ENCODE measurements at regions not wholly inside any gene's neighbourhood (a gene's known extent, or its start where the extent isn't known, plus 50 kb on each side); places are given as distances from the start of the nearest gene placed in this dataset.

DNA sequence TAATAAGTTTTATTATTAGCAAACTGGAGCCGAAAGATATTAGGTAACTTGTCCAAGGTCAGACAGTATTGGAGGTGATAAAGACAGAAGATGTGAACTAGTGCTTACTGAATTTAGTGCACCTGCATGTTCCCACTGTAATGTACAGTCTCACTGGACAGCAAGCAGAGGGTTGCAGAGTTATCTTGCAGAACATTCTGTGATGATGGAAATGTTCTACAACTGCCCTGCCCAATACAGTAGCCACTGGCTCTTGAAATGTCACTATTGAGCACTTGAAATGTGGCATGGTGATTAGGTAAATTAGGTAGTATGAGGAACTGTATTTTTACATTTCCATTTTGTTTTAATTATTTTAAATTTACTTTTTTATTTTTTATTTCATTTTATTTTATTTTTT is 356.6 kb downstream of the EPHA4 start:
- 24 to 36% methylated on average over 1 of the region's 1 CpG for WGBS, 2 donors
- intact Hi-C loops (cut with DNase I) = no loop called here

DNA sequence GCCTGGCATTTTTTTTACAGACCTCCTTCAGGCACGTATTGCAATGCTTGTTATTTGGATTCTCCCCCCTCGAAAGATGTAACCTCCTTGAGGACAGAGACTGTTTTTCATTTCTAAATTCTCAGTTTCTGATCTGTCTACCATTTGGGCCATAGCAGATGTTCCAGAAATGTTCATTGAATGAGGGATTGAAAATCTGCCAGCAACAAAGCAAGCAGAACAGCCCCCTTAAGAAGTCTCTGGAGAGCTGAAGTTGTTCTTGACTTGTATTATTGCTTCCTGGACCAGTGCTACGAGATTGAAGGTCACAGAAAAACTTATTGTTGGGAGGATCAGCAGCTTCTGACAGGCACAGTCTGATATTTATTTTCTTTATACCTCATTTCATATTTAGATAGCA is 355.5 kb downstream of the EPHA4 start:
- TF ChIP-seq POLR2A (IDR thresholded peaks at IDR 0.05) = no peak
- TF ChIP-seq, protein P1, sequence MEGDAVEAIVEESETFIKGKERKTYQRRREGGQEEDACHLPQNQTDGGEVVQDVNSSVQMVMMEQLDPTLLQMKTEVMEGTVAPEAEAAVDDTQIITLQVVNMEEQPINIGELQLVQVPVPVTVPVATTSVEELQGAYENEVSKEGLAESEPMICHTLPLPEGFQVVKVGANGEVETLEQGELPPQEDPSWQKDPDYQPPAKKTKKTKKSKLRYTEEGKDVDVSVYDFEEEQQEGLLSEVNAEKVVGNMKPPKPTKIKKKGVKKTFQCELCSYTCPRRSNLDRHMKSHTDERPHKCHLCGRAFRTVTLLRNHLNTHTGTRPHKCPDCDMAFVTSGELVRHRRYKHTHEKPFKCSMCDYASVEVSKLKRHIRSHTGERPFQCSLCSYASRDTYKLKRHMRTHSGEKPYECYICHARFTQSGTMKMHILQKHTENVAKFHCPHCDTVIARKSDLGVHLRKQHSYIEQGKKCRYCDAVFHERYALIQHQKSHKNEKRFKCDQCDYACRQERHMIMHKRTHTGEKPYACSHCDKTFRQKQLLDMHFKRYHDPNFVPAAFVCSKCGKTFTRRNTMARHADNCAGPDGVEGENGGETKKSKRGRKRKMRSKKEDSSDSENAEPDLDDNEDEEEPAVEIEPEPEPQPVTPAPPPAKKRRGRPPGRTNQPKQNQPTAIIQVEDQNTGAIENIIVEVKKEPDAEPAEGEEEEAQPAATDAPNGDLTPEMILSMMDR (IDR thresholded peaks at IDR 0.05) = no peak
- no peak for ATAC-seq
- DNase-seq = no peak
- H3K4me3 ChIP-seq = no peak overlapping the region
- no peaks in the 10 kb centered on the region for H3K36me3 ChIP-seq (replicated peaks in 1 of 2; ENCODE audit: insufficient read depth in 1 of 2, low read depth in 2 of 2)
- no peaks in the 10 kb centered on the region for H3K9me3 ChIP-seq
- WGBS, 2 donors = 35 to 58% methylated on average over 3 of the region's 3 CpGs
- H3K27me3 ChIP-seq = no peaks in the 10 kb centered on the region
- intact Hi-C loops (cut with DNase I) = no loop called here
- H3K4me1 ChIP-seq = no peaks in the 10 kb centered on the region
- H3K27ac ChIP-seq = no peak overlapping the region

More for the DNA sequence above, 356.6 kb downstream of the EPHA4 start:
- H3K4me3 ChIP-seq = no peak overlapping the region
- H3K36me3 ChIP-seq (replicated peaks in 1 of 2; ENCODE audit: insufficient read depth in 1 of 2, low read depth in 2 of 2) = no peaks in the 10 kb centered on the region
- DNase-seq (no peak), ATAC-seq (no peak)
- TF ChIP-seq, protein P1 (IDR thresholded peaks at IDR 0.05) = no peak
- no peak for TF ChIP-seq POLR2A (IDR thresholded peaks at IDR 0.05)
- no peak overlapping the region for H3K27ac ChIP-seq
- no peaks in the 10 kb centered on the region for H3K9me3 ChIP-seq
- H3K4me1 ChIP-seq = no peaks in the 10 kb centered on the region
- no peaks in the 10 kb centered on the region for H3K27me3 ChIP-seq

DNA sequence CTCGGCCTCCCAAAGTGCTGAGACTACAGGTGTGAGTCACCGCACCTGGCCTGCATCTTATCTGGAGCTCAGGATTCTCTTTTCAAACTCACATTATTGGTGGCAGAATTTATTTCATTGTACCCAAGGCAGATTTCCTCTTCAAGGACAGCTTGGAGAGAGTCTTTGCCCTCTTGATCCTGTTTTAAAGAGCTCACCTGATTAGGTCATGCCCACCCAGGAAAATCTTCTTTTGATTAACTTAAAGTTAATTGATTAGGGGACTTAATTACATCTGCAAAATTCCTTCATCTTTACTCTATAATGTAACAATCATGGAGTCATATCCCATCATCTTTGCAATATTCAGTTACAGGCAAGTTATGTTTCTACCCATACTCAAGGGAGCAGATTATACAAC is 346.4 kb downstream of the EPHA4 start:
- Histone ChIP-seq H3K4me1 (no peaks in the 10 kb centered on the region), H3K36me3 (replicated peaks in 1 of 2; ENCODE audit: insufficient read depth in 1 of 2, low read depth in 2 of 2) (no peaks in the 10 kb centered on the region), H3K27me3 (no peaks in the 10 kb centered on the region), H3K4me3 (no peak overlapping the region), H3K27ac (no peak overlapping the region), H3K9me3 (no peaks in the 10 kb centered on the region)
- ATAC-seq (no peak), DNase-seq (no peak)
- TF ChIP-seq, protein P1 (IDR thresholded peaks at IDR 0.05) = no peak
- no peak for TF ChIP-seq POLR2A (IDR thresholded peaks at IDR 0.05)
- WGBS, 2 donors = 81 to 86% methylated on average over 2 of the region's 2 CpGs
- intact Hi-C loops (cut with DNase I) = no loop called here

DNA sequence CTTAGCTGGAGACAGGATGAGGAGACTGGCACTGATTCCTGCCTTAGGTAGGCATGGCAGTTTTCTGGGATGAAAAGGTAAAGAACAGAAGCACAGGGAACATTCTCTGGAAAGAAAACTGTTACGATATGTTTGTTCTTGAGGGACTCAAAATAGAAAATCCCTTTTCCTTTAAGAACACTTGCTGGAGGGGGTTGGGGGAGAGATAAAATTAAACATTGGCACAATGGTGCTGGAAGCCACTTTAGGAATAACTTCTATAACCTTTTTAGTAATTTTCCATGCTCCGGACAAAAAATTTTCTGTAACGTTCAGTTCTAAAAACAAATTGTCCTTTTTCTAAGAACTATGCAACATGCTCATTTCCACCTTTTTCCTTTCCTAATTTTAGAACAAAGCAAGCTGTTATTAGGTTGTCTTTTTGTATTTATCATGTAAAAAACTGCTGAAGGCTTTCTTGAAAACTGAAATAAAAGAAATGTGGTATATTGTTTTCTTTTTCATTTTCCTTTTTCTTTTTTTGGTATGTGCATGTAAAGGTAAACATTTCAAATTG is 343.8 kb downstream of the EPHA4 start:
- no peaks in the 10 kb centered on the region for H3K9me3 ChIP-seq
- ATAC-seq (no peak), DNase-seq (no peak)
- intact Hi-C loops (cut with DNase I) = no loop called here
- no peak overlapping the region for H3K4me3 ChIP-seq
- H3K36me3 ChIP-seq (replicated peaks in 1 of 2; ENCODE audit: insufficient read depth in 1 of 2, low read depth in 2 of 2) = no peaks in the 10 kb centered on the region
- no peak overlapping the region for H3K27ac ChIP-seq
- H3K27me3 ChIP-seq = no peaks in the 10 kb centered on the region
- TF ChIP-seq POLR2A (IDR thresholded peaks at IDR 0.05) = no peak
- TF ChIP-seq, protein P1 (IDR thresholded peaks at IDR 0.05) = no peak
- H3K4me1 ChIP-seq = no peaks in the 10 kb centered on the region
- WGBS, 2 donors = 68 to 74% methylated on average over 3 of the region's 3 CpGs

DNA sequence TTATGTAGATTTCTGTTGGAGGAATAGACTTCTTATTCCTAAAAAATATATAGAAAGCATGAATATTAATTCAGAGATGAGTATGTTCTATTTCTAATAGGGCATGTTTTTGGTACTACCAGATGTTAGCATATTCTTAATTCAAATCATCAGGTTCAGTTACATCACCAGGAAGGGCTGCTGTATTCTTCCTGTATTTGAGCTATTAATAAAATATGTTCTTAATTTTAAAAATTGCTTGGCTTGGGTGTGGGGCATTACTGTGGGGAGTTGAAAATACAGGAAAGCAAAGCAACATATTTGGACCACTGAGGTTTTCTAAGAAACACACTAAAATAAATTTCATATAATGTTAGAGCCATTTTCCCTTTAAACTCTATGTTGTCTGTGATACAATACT is 343.0 kb downstream of the EPHA4 start:
- no peaks in the 10 kb centered on the region for H3K36me3 ChIP-seq (replicated peaks in 1 of 2; ENCODE audit: insufficient read depth in 1 of 2, low read depth in 2 of 2)
- no peaks in the 10 kb centered on the region for H3K27me3 ChIP-seq
- H3K4me1 ChIP-seq = no peaks in the 10 kb centered on the region
- H3K4me3 ChIP-seq = no peak overlapping the region
- intact Hi-C loops (cut with DNase I) = no loop called here
- DNase-seq (no peak), ATAC-seq (no peak)
- TF ChIP-seq, protein P1 (IDR thresholded peaks at IDR 0.05) = no peak
- no peak for TF ChIP-seq POLR2A (IDR thresholded peaks at IDR 0.05)
- H3K27ac ChIP-seq = no peak overlapping the region
- H3K9me3 ChIP-seq = no peaks in the 10 kb centered on the region

All from body of pancreas (tissue), 4 donors.